Fibroblast of pulmonary artery (primary cell): ENCODE measurements at regions not wholly inside any gene's neighbourhood (a gene's known extent, or its start where the extent isn't known, plus 50 kb on each side); places are given as distances from the start of the nearest gene placed in this dataset.

Experiments used
- DNase-seq: peaks from one replicate; pipeline ENCODE4 v3.0.0-alpha.2; 2010; ENCODE audit warnings: low read depth
- H3K4me3 ChIP-seq: replicated peaks from 2 replicates; pipeline ENCODE4 v1.5.1; 2011; ENCODE audit warnings: low read depth, mild to moderate bottlenecking, control low read depth, low read length, moderate library complexity
- CTCF ChIP-seq: IDR thresholded peaks from 2 replicates; pipeline ENCODE4 v1.5.1; 2011; ENCODE audit warnings: mild to moderate bottlenecking, control low read depth, low read length, inconsistent platforms; ENCODE audit errors: missing control alignments

GRCh38 chr3:106293161-106293560, 424.3 kb upstream of the CBLB start:
- TF ChIP-seq CTCF: no peak
- DNase-seq: no peak
- no peak overlapping the region for H3K4me3 ChIP-seq

DNA sequence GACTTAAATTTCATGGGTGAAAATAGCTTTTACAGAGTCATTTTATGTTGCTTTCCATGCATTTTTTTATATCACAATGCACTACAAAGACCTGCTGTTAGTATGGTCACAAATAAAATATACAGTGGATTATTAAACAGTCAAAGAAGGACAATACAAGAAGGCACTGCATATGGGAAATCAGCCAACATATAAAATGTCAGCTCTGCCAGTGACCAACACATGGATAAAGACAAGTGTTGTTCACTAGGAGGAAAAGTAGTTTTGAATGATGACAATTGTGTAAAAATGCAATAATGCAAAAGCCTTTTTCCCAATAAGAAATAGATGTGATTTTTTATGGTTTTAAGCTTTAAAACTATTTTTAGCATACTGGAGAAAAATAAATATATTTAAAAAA, 425.3 kb upstream of the CBLB start:
- no peak for TF ChIP-seq CTCF
- DNase-seq: no peak
- H3K4me3 ChIP-seq: no peak overlapping the region

DNA sequence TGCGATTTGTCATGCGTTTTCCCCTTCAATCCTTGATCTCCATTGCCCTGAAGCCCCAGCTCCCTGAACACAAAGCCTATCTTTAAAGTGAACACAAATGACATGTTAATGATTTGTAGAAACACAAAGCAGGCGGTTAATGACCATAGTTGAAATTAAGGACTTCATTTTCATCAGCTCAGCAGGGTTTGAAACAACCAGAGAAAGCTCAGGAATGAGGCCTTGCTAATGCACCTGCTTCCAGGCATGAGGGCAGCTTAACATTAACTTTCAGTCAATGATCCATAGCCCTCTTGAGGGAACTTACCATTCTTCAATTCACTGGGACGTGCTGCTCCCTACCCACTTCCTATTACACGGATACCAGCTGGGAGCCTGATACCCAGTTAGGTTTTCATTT, 427.2 kb upstream of the CBLB start:
- no peak for DNase-seq
- TF ChIP-seq CTCF: no peak
- no peak overlapping the region for H3K4me3 ChIP-seq

GRCh38 chr3:106299300-106300098, 430.7 kb upstream of the CBLB start:
- H3K4me3 ChIP-seq: no peak overlapping the region
- TF ChIP-seq CTCF: no peak
- peak; percentile 34 for DNase-seq

DNA sequence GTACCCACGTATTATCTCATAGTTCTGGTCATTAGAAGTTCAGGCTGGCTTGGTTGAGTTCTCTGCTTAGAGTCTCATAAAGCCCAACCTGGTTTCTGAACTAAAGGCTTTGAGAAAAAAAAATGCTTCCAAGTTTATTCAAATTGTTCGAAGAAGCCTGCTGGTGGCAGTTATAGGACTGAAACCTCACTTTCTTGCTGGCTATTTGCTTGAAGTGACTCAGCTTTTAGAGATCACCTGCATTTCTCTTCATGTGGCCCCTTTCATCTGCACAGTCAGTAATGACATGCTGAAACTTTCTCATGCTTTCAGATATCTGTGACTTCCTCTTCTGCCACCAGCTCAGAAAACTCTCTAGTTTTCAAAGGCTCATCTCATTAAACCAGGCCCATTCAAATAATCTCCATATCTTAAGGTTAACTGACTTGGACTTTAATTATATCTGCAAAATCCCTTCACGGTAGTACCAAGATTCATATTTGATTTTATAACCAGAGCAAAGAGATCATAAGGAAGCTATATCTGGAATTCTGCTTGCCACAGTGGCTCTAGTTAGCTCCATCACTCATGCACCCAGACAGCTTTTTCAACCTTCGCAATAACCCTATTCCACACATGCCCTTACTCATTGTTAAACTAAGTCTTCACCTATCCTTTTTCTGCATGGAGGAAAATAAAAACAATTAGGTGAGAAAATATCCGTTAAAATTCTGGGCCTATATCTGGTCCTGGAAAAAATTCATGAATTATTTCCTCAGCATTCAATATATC, 433.8 kb upstream of the CBLB start:
- H3K4me3 ChIP-seq: no peak overlapping the region
- DNase-seq: no peak
- no peak for TF ChIP-seq CTCF

GRCh38 chr3:106303766-106304165, 435.0 kb upstream of the CBLB start:
- H3K4me3 ChIP-seq: no peak overlapping the region
- TF ChIP-seq CTCF: no peak
- DNase-seq: no peak
